GM21381 (cell line): ENCODE measurements at regions not wholly inside any gene's neighbourhood (a gene's known extent, or its start where the extent isn't known, plus 50 kb on each side); places are given as distances from the start of the nearest gene placed in this dataset.
"Not testable (repeated sequence)": the region's sequence is repeated elsewhere in the genome, so short reads cannot be mapped to it uniquely, and the experiment has no call there.

Source experiments
- ATAC-seq: cut with Tn5 transposase; IDR thresholded peaks from one replicate; pipeline ENCODE4 v1.9.1; 2021; ENCODE audit warnings: mild to moderate bottlenecking, moderate library complexity; ENCODE audit not compliant: unreplicated experiment

GRCh38 chr13:59424661-59425060 is 739.1 kb downstream of the DIAPH3 start:
- no peak for ATAC-seq

- ATAC-seq = no peak
Measured at GRCh38 chr13:59425211-59425741, 738.5 kb downstream of the DIAPH3 start.

GRCh38 chr13:59435024-59435423 is 728.7 kb downstream of the DIAPH3 start:
- ATAC-seq = no peak

- ATAC-seq = no peak
Measured at GRCh38 chr13:59437544-59438301, 726.0 kb downstream of the DIAPH3 start.

- ATAC-seq = no peak
Measured at GRCh38 chr13:59439776-59440428, 723.8 kb downstream of the DIAPH3 start.

- ATAC-seq = not testable (repeated sequence)
Measured at GRCh38 chr13:59441068-59441467, 722.7 kb downstream of the DIAPH3 start.

- no peak for ATAC-seq
Measured at GRCh38 chr13:59441596-59442280, 722.0 kb downstream of the DIAPH3 start.

GRCh38 chr13:59442461-59442860 is 721.3 kb downstream of the DIAPH3 start:
- ATAC-seq = no peak

- no peak for ATAC-seq
Measured at GRCh38 chr13:59442944-59443486, 720.7 kb downstream of the DIAPH3 start.

GRCh38 chr13:59444210-59444857 is 719.4 kb downstream of the DIAPH3 start:
- no peak for ATAC-seq

- no peak for ATAC-seq
Measured at GRCh38 chr13:59445812-59446211, 717.9 kb downstream of the DIAPH3 start.

GRCh38 chr13:59446391-59446790 is 717.3 kb downstream of the DIAPH3 start:
- no peak for ATAC-seq

- ATAC-seq = no peak
Measured at GRCh38 chr13:59447031-59447430, 716.7 kb downstream of the DIAPH3 start.

- ATAC-seq = no peak
Measured at GRCh38 chr13:59447846-59448620, 715.7 kb downstream of the DIAPH3 start.

GRCh38 chr13:59449750-59450149 is 714.0 kb downstream of the DIAPH3 start:
- no peak for ATAC-seq

GRCh38 chr13:59450229-59450628 is 713.5 kb downstream of the DIAPH3 start:
- no peak for ATAC-seq

GRCh38 chr13:59451236-59451635 is 712.5 kb downstream of the DIAPH3 start:
- ATAC-seq = no peak

- ATAC-seq = no peak
Measured at GRCh38 chr13:59452189-59452890, 711.4 kb downstream of the DIAPH3 start.

- ATAC-seq = no peak
Measured at GRCh38 chr13:59458908-59459579, 704.7 kb downstream of the DIAPH3 start.
